ENCODE measurements at regions not wholly inside any gene's neighbourhood (a gene's known extent, or its start where the extent isn't known, plus 50 kb on each side); places are given as distances from the start of the nearest gene placed in this dataset.

- TF ChIP-seq USF2 (IDR thresholded peaks at IDR 0.05; ENCODE audit: low read length): no peak
- no peak for TF ChIP-seq EP300 (IDR thresholded peaks at IDR 0.05; ENCODE audit: borderline replicate concordance in 1 of 2, low read depth in 2 of 2, low read length in 2 of 2)
Observed at GRCh38 chr1:80445033-80445432, 1355.7 kb upstream of the ADGRL2 start (continued).

All from H1 (cell line).